Stimulated activated CD4-positive, alpha-beta T cell treated with anti-CD3 and anti-CD28 coated beads, Interleukin-15, amount 100 ng/mL, for 24 hours (primary cell): ENCODE measurements at regions not wholly inside any gene's neighbourhood (a gene's known extent, or its start where the extent isn't known, plus 50 kb on each side); places are given as distances from the start of the nearest gene placed in this dataset.

Experiments
- DNase-seq: peaks from one replicate; pipeline ENCODE4 v3.0.0-alpha.2; 2020

- DNase-seq = no peak
Measured at GRCh38 chr1:164937291-164937690, 378.3 kb downstream of the PBX1 start.

- no peak for DNase-seq
Measured at GRCh38 chr1:164932580-164932979, 373.6 kb downstream of the PBX1 start.

GRCh38 chr1:164930833-164931232 is 371.8 kb downstream of the PBX1 start:
- DNase-seq = no peak

DNA sequence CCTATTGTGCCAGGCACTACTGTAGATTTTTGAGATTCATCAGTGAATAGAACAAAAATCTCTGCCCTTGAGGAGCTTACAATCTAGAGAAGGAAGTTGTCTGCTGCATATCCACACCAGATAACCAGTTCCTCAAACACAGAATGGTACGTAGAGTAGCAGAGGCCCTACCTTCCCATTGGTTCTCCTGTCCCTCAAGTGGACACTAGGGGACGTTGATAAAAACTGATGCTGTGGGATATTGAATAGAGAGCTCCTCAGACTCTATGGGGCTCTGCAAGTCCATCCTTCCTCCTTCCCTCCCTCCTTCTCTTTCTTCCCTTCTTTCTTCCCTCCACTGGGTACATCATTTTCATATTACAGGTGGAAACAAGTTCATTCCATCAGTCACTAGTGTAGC is 371.3 kb downstream of the PBX1 start:
- no peak for DNase-seq

DNA sequence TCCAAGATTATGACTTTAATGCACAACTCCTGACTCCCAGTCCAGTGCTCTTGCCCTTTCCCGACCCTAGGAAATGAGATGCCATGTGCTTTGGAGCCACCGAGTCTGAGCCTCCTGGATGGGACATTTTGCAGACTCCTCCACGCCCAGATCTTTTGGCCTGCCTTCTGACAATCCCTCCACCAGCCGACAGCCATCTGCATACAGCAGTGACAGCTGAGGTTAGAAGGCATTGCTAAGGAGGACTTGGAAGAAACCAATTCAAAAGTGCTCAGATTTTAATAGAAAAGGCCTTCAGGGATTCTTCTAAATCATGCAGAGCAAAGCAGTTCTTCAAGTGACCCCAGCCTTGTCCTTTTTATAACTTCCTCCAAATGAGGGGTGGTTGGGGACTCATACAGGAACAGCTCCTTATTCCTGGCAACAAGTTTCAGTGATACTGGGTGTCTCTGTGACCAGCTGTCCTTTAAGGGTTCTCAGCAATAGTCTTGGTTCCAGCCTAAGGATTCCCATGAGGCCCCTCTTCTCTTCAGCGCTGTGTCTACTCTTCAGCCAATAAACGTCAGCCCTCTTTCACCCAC is 369.3 kb downstream of the PBX1 start:
- DNase-seq = no peak

- DNase-seq = no peak
Measured at GRCh38 chr1:164926107-164926506, 367.1 kb downstream of the PBX1 start.

DNA sequence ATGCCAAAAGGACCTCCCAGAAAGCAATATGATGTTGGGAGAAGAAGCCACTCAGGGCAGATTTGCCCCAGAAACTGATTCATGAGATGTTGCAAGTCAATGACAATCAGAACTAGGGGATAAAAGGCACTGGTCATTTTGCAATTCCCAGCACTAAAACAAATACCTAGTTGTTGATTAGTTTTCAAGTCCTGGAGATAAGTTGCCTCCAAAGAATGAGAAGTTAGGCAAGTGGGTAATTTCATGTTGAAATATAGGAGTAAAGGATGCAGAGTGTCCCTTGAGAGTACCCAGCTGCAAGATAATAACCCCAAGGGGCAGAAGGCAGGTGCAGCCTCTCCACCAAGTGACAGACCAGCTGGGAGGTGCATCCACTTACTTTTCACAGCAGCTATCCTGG is 363.6 kb downstream of the PBX1 start:
- DNase-seq = no peak

DNA sequence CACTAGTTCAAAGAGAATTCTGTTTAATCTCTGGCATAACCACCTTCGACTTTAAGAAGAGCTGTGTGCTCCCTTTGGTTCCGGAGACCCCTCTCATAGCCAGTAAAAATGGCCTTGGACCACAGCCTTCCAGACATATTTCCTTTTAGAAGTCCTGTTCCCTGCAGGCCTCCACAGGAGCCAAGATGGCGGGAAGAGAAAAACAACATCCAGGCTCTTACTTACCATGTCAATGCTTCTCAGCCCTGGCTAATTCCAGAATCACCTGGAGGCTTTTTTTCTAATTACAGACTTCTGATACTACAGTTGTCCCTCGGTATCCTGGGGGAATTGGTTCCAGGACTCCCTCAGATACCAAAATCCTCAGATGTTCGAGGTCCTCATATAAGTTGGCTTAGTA is 362.5 kb downstream of the PBX1 start:
- no peak for DNase-seq

GRCh38 chr1:164918140-164918539 is 359.2 kb downstream of the PBX1 start:
- no peak for DNase-seq

DNA sequence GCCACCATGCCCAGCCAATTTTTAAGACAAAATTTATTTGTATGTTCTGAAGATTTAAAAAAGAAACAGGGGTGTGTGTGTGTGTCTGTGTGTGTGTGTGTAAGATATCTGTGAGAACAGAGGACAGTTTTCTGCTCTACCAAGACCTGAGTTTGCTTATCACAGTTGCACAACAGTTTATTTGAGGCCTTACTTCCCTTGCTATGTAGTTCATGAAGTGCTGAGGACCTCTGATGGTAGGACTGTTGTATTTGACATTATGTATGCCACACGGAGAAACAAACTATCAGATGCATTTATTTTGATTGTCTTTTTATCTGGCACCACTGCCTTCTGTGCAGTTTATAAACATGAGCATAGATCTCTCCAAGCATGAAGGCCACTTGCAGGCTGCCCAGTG is 355.2 kb downstream of the PBX1 start:
- DNase-seq = no peak

GRCh38 chr1:164912290-164912689 is 353.3 kb downstream of the PBX1 start:
- no peak for DNase-seq

- no peak for DNase-seq
Measured at GRCh38 chr1:164910671-164911070, 351.7 kb downstream of the PBX1 start.

GRCh38 chr1:164907666-164908065 is 348.7 kb downstream of the PBX1 start:
- DNase-seq = no peak

GRCh38 chr1:164905869-164906268 is 346.9 kb downstream of the PBX1 start:
- DNase-seq = no peak

DNA sequence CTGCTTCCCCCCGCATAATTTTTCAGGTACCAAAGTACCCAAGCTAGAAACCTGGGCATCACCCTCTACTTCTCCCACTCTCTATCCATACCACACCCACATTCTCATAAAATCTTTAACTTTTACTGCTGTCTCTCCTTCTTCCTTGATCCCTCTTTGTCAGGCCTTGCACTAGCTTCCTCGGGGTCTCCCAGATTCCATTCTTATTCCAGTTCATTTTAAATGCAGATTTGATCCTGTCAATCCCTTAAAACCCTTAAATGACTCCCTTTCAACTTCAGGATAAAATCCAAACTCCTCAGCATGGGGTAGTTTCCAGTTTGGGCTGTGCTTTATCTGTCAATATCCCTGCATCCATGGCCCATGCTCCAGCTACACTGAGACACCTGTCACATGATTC is 343.5 kb downstream of the PBX1 start:
- no peak for DNase-seq
